ENCODE measurements at regions not wholly inside any gene's neighbourhood (a gene's known extent, or its start where the extent isn't known, plus 50 kb on each side); places are given as distances from the start of the nearest gene placed in this dataset.

DNA sequence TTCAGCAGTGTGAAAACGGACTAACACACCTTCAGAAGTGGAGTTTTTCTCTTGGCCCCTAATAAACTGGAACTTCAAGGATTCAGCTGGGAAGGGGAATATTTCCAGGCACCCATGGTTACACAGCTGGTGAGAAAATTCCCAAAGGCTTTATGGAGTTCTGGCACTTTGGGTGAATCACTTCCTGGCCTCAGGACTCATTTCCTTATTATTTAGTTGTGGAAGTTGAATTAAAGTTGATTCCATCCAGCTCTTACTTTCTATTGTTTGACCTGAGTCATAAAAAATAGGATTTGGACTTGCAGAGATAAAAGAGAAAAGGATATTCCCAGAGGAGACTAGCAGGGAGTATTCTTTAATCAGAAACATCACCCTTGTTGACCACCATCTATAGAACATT, 882.1 kb downstream of the UQCRFS1 start:
- Histone ChIP-seq H3K4me2 (ENCODE audit: insufficient read depth, insufficient read length, low read length) (no peak overlapping the region), H3K79me2 (ENCODE audit: insufficient read depth, low read length) (no peaks in the 10 kb centered on the region), H3K23ac (ENCODE audit: insufficient read length, low read depth, low read length) (no peak overlapping the region), H2BK15ac (ENCODE audit: low read depth, low read length) (no peak overlapping the region), H4K20me1 (ENCODE audit: control insufficient read depth, insufficient read depth, insufficient read length) (no peaks in the 10 kb centered on the region), H2BK20ac (ENCODE audit: low read depth, low read length, poor library complexity, severe bottlenecking) (no peak overlapping the region), H3T11ph (ENCODE audit: low read length) (no peak overlapping the region), H3K9ac (ENCODE audit: extremely low read depth, insufficient read length, low read length) (no peak overlapping the region), H2BK12ac (ENCODE audit: insufficient read length, low read depth, low read length) (no peak overlapping the region), H3K23me2 (ENCODE audit: insufficient read length, low read depth, low read length, poor library complexity, severe bottlenecking) (no peaks in the 10 kb centered on the region), H3K27ac (ENCODE audit: insufficient read length, low read depth, low read length) (no peak overlapping the region), H4K5ac (ENCODE audit: insufficient read length, low read depth, low read length) (no peak overlapping the region), H2BK5ac (ENCODE audit: insufficient read length, low read length) (no peak overlapping the region), H2AK5ac (ENCODE audit: insufficient read length, low read length) (no peak overlapping the region), H3K4me1 (ENCODE audit: insufficient read depth, low read length) (no peaks in the 10 kb centered on the region), H2AFZ (ENCODE audit: low read length) (no peak overlapping the region), H3K18ac (ENCODE audit: insufficient read length, low read depth, low read length) (no peak overlapping the region), H3K79me1 (ENCODE audit: insufficient read depth, low read depth, low read length, poor library complexity, severe bottlenecking) (no peaks in the 10 kb centered on the region), H3K27me3 (ENCODE audit: insufficient read depth, low read length) (0 out of 2 replicates have a peak, but pooled peaks cover 2% of the 10 kb centered on the region), H4K91ac (ENCODE audit: insufficient read length, low read depth, low read length) (no peak overlapping the region), H3K4ac (ENCODE audit: low read depth, low read length) (no peak overlapping the region), H3K9me3 (ENCODE audit: control insufficient read depth, low read depth, low read length) (no peaks in the 10 kb centered on the region), H3K56ac (ENCODE audit: insufficient read length, low read depth, low read length) (no peak overlapping the region), H3K14ac (ENCODE audit: insufficient read depth, low read length) (no peak overlapping the region), H2BK120ac (ENCODE audit: low read depth, low read length, poor library complexity, severe bottlenecking) (no peak overlapping the region), H4K8ac (replicated peaks; ENCODE audit: insufficient read length, low read depth, low read length) (no peak overlapping the region)
- H3K4me1 Mint-ChIP-seq: peaks cover 4 to 5% of the 10 kb centered on the region in 2 experiments
- no peak overlapping the region for H3K27ac Mint-ChIP-seq
- peaks cover 17 to 18% of the 10 kb centered on the region in 2 experiments for H3K9me3 Mint-ChIP-seq
- TF ChIP-seq, protein P1, sequence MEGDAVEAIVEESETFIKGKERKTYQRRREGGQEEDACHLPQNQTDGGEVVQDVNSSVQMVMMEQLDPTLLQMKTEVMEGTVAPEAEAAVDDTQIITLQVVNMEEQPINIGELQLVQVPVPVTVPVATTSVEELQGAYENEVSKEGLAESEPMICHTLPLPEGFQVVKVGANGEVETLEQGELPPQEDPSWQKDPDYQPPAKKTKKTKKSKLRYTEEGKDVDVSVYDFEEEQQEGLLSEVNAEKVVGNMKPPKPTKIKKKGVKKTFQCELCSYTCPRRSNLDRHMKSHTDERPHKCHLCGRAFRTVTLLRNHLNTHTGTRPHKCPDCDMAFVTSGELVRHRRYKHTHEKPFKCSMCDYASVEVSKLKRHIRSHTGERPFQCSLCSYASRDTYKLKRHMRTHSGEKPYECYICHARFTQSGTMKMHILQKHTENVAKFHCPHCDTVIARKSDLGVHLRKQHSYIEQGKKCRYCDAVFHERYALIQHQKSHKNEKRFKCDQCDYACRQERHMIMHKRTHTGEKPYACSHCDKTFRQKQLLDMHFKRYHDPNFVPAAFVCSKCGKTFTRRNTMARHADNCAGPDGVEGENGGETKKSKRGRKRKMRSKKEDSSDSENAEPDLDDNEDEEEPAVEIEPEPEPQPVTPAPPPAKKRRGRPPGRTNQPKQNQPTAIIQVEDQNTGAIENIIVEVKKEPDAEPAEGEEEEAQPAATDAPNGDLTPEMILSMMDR (conservative IDR thresholded peaks at IDR 0.05): no peak
- no CpG with 5 or more reads among the region's 1 CpG for WGBS (ENCODE audit: extremely low coverage, insufficient read length, low lambda C conversion rate)
- no peak for DNase-seq
- H3K4me3 Mint-ChIP-seq: no peak overlapping the region
- no peaks in the 10 kb centered on the region; the same call in none of the 2 replicates for H3K27me3 Mint-ChIP-seq (ENCODE audit: low read depth)
- H3K36me3 Mint-ChIP-seq (ENCODE audit: insufficient read depth in 1 of 3, low read depth in 3 of 3): peaks cover 6 to 20% (median 7%) of the 10 kb centered on the region in 3 experiments; a peak in 5 of 7 replicates
